Testis (tissue), 2 donors: ENCODE measurements at regions not wholly inside any gene's neighbourhood (a gene's known extent, or its start where the extent isn't known, plus 50 kb on each side); places are given as distances from the start of the nearest gene placed in this dataset.

Source experiments
- DNase-seq: peaks from one replicate; pipeline ENCODE4 v3.0.0-alpha.2; 2019
- H3K27ac ChIP-seq, 2 donors: fragments of 200-600 bp; sonication (generic); one replicate each; pipeline ENCODE4 v1.5.1; 2019
- H3K27me3 ChIP-seq: fragments of 200-600 bp; sonication (generic); one replicate; pipeline ENCODE4 v1.5.1; 2019
- H3K36me3 ChIP-seq: fragments of 200-600 bp; sonication (generic); one replicate; pipeline ENCODE4 v1.5.1; 2017; ENCODE audit warnings: low read depth; ENCODE audit errors: missing control alignments
- H3K4me1 ChIP-seq: fragments of 200-600 bp; sonication (generic); one replicate; pipeline ENCODE4 v1.5.1; 2019
- H3K4me3 ChIP-seq, 2 donors: fragments of 200-600 bp; sonication (generic); one replicate each; pipeline ENCODE4 v1.5.1; 2017 to 2019
- H3K9me3 ChIP-seq: fragments of 200-600 bp; sonication (generic); one replicate; pipeline ENCODE4 v1.5.1; 2017
- CTCF ChIP-seq, 3 experiments: fragments of 450-650 bp in 2 of 3; fragments of 200-600 bp in 1 of 3; sonication (generic) in 1 of 3; IDR thresholded peaks; one replicate each; pipeline ENCODE4 v1.5.1; 2016 to 2019; ENCODE audit warnings: antibody characterized with exemption in 3 of 3, mild to moderate bottlenecking in 2 of 3, moderate library complexity in 1 of 3
- POLR2A ChIP-seq: fragments of 450-650 bp; IDR thresholded peaks from one replicate; pipeline ENCODE4 v1.6.1; 2017; ENCODE audit warnings: antibody characterized with exemption, mild to moderate bottlenecking, moderate library complexity
- WGBS, 2 donors: methylation state at CpG; one replicate each; pipeline ENCODE4 v1.1.5; 2018; 5-methylcytosine and 5-hydroxymethylcytosine counted together
- intact Hi-C: fragments of 100-400 bp; cut with DNase I; formaldehyde crosslinking; loops from one replicate; pipeline ENCODE4 v1.15.1; 2023; ENCODE audit warnings: low total_unique reads

GRCh38 chr12:129966146-129966995 is 62.5 kb upstream of the TMEM132D start:
- Histone ChIP-seq H3K36me3 (no peaks in the 10 kb centered on the region), H3K27me3 (no peaks in the 10 kb centered on the region), H3K4me3 (no peak overlapping the region), H3K4me1 (no peaks in the 10 kb centered on the region), H3K27ac (no peak overlapping the region), H3K9me3 (no peaks in the 10 kb centered on the region)
- DNase-seq: no peak
- 37 to 54% methylated on average over 10 of the region's 10 CpGs for WGBS, 2 donors
- intact Hi-C loops: no loop called here
- no peak for TF ChIP-seq POLR2A
- TF ChIP-seq CTCF (IDR thresholded peaks at IDR 0.05): no peak

- Histone ChIP-seq H3K4me1 (no peaks in the 10 kb centered on the region), H3K9me3 (no peaks in the 10 kb centered on the region), H3K27me3 (no peaks in the 10 kb centered on the region), H3K4me3 (no peak overlapping the region), H3K27ac (no peak overlapping the region), H3K36me3 (no peaks in the 10 kb centered on the region)
- TF ChIP-seq POLR2A (no peak), CTCF (IDR thresholded peaks at IDR 0.05) (no peak)
- WGBS, 2 donors: 87 to 88% methylated on average over 7 of the region's 7 CpGs
- intact Hi-C loops: no loop called here
- no peak for DNase-seq
These were observed 67.9 kb upstream of the TMEM132D start for GRCh38 chr12:129971721-129972120.

- H3K36me3 ChIP-seq: no peaks in the 10 kb centered on the region
- H3K4me1 ChIP-seq: no peaks in the 10 kb centered on the region
- no peak overlapping the region for H3K4me3 ChIP-seq
- WGBS, 2 donors: 73 to 76% methylated on average over 6 of the region's 6 CpGs
- no peak for DNase-seq
- H3K9me3 ChIP-seq: no peaks in the 10 kb centered on the region
- no peaks in the 10 kb centered on the region for H3K27me3 ChIP-seq
- TF ChIP-seq POLR2A (no peak), CTCF (IDR thresholded peaks at IDR 0.05) (no peak)
- intact Hi-C loops: no loop called here
- H3K27ac ChIP-seq: no peak overlapping the region
These were observed 69.6 kb upstream of the TMEM132D start for GRCh38 chr12:129973236-129973961.

- Histone ChIP-seq H3K27me3 (no peaks in the 10 kb centered on the region), H3K27ac (no peak overlapping the region), H3K36me3 (no peaks in the 10 kb centered on the region), H3K4me1 (no peaks in the 10 kb centered on the region), H3K9me3 (no peaks in the 10 kb centered on the region), H3K4me3 (no peak overlapping the region)
- intact Hi-C loops: no loop called here
- DNase-seq: no peak
- TF ChIP-seq CTCF (IDR thresholded peaks at IDR 0.05) (no peak), POLR2A (no peak)
- WGBS, 2 donors: 31 to 49% methylated on average over 4 of the region's 4 CpGs
These were observed 80.3 kb upstream of the TMEM132D start for GRCh38 chr12:129984106-129984505.
